Right ventricle myocardium superior (tissue), 1 donor: ENCODE measurements at regions not wholly inside any gene's neighbourhood (a gene's known extent, or its start where the extent isn't known, plus 50 kb on each side); places are given as distances from the start of the nearest gene placed in this dataset.

ENCODE experiments used
- ATAC-seq: fragments of 200-7000 bp; cut with Tn5 transposase; one replicate; pipeline ENCODE4 v1.9.1; 2020; ENCODE audit warnings: mild to moderate bottlenecking; ENCODE audit not compliant: poor library complexity
- DNase-seq: peaks from one replicate; pipeline ENCODE4 v3.0.0-alpha.2; 2020
- intact Hi-C: fragments of 100-400 bp; cut with DNase I; formaldehyde crosslinking; loops from one replicate; pipeline ENCODE4 v1.11.2; 2022
- donor health status: DM: no; HTN: yes; CAD: no; lungs with severe emphysema.

GRCh38 chr3:72353236-72354128 lies 494.8 kb downstream of the SHQ1 start:
- intact Hi-C loops, result no loop called here
- DNase-seq (no peak), ATAC-seq (no peak)

- ATAC-seq, result no peak
- intact Hi-C loops, result no loop called here
- no peak for DNase-seq
Observed at GRCh38 chr3:72352176-72352575, 496.1 kb downstream of the SHQ1 start.

GRCh38 chr3:72351536-72351935 lies 496.7 kb downstream of the SHQ1 start:
- ATAC-seq, result no peak
- intact Hi-C loops, result no loop called here
- DNase-seq, result no peak

GRCh38 chr3:72350761-72351505 lies 497.3 kb downstream of the SHQ1 start:
- intact Hi-C loops, result no loop called here
- ATAC-seq (no peak), DNase-seq (no peak)

GRCh38 chr3:72348357-72348756 lies 499.9 kb downstream of the SHQ1 start:
- no peak for ATAC-seq
- no peak for DNase-seq
- intact Hi-C loops, result no loop called here

- intact Hi-C loops, result no loop called here
- ATAC-seq (peak; percentile 55), DNase-seq (peak; percentile 79)
Observed at GRCh38 chr3:72347819-72348319, 500.4 kb downstream of the SHQ1 start.

GRCh38 chr3:72346526-72346926 lies 501.7 kb downstream of the SHQ1 start:
- intact Hi-C loops, result no loop called here
- DNase-seq (no peak), ATAC-seq (peak; percentile 55)

- intact Hi-C loops, result no loop called here
- ATAC-seq (no peak), DNase-seq (no peak)
Observed at GRCh38 chr3:72345980-72346379, 502.3 kb downstream of the SHQ1 start.

GRCh38 chr3:72345237-72345878 lies 502.9 kb downstream of the SHQ1 start:
- intact Hi-C loops, result no loop called here
- ATAC-seq (no peak), DNase-seq (no peak)

- DNase-seq (no peak), ATAC-seq (no peak)
- intact Hi-C loops, result no loop called here
Observed at GRCh38 chr3:72344647-72345046, 503.6 kb downstream of the SHQ1 start.

GRCh38 chr3:72344236-72344635 lies 504.0 kb downstream of the SHQ1 start:
- no peak for DNase-seq
- no peak for ATAC-seq
- intact Hi-C loops, result no loop called here

GRCh38 chr3:72343078-72343477 lies 505.2 kb downstream of the SHQ1 start:
- intact Hi-C loops, result no loop called here
- DNase-seq (no peak), ATAC-seq (no peak)

- no peak for ATAC-seq
- intact Hi-C loops, result no loop called here
- no peak for DNase-seq
Observed at GRCh38 chr3:72342450-72342849, 505.8 kb downstream of the SHQ1 start.

- no peak for ATAC-seq
- no peak for DNase-seq
- intact Hi-C loops, result no loop called here
Observed at GRCh38 chr3:72341920-72342319, 506.3 kb downstream of the SHQ1 start.

- no peak for ATAC-seq
- intact Hi-C loops, result no loop called here
- no peak for DNase-seq
Observed at GRCh38 chr3:72341380-72341770, 506.9 kb downstream of the SHQ1 start.

GRCh38 chr3:72340476-72341379 lies 507.5 kb downstream of the SHQ1 start:
- intact Hi-C loops, result no loop called here

GRCh38 chr3:72340056-72340455 lies 508.2 kb downstream of the SHQ1 start:
- DNase-seq (no peak), ATAC-seq (no peak)
- intact Hi-C loops, result no loop called here

More at GRCh38 chr3:72340476-72341379, 507.5 kb downstream of the SHQ1 start:
- ATAC-seq (no peak), DNase-seq (no peak)

- DNase-seq (no peak), ATAC-seq (no peak)
- intact Hi-C loops, result no loop called here
Observed at GRCh38 chr3:72339670-72340030, 508.6 kb downstream of the SHQ1 start.
